OCI-LY1 (cell line): ENCODE measurements at regions not wholly inside any gene's neighbourhood (a gene's known extent, or its start where the extent isn't known, plus 50 kb on each side); places are given as distances from the start of the nearest gene placed in this dataset.

ENCODE experiments used
- EZH2 ChIP-seq: fragments of 200-600 bp; sonication (generic), shearing (Covaris generic); IDR thresholded peaks from 2 replicates; pipeline ENCODE4 v1.8.0; 2017; ENCODE audit warnings: borderline replicate concordance, mixed run types, mild to moderate bottlenecking, antibody characterized with exemption, low read length, moderate library complexity, mixed read lengths
- TF ChIP-seq, protein P1 (sequence below): fragments of 200-600 bp; sonication (generic), shearing (Covaris generic); IDR thresholded peaks from 2 replicates; pipeline ENCODE4 v1.5.1; 2017; ENCODE audit warnings: mild to moderate bottlenecking, antibody characterized with exemption, low read length, moderate library complexity, mixed read lengths

- TF ChIP-seq, protein P1, sequence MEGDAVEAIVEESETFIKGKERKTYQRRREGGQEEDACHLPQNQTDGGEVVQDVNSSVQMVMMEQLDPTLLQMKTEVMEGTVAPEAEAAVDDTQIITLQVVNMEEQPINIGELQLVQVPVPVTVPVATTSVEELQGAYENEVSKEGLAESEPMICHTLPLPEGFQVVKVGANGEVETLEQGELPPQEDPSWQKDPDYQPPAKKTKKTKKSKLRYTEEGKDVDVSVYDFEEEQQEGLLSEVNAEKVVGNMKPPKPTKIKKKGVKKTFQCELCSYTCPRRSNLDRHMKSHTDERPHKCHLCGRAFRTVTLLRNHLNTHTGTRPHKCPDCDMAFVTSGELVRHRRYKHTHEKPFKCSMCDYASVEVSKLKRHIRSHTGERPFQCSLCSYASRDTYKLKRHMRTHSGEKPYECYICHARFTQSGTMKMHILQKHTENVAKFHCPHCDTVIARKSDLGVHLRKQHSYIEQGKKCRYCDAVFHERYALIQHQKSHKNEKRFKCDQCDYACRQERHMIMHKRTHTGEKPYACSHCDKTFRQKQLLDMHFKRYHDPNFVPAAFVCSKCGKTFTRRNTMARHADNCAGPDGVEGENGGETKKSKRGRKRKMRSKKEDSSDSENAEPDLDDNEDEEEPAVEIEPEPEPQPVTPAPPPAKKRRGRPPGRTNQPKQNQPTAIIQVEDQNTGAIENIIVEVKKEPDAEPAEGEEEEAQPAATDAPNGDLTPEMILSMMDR = no peak
- TF ChIP-seq EZH2 = no peak
These were observed 313.4 kb downstream of the CXCL12 start for GRCh38 chr10:44071479-44071878.
